Activated naive CD4-positive, alpha-beta T cell treated with anti-CD3 and anti-CD28 coated beads, Interleukin-2, amount 50 U/mL, for 72 hours (primary cell): ENCODE measurements at regions not wholly inside any gene's neighbourhood (a gene's known extent, or its start where the extent isn't known, plus 50 kb on each side); places are given as distances from the start of the nearest gene placed in this dataset.

ENCODE experiments used
- ATAC-seq, 2 donors: fragments of 150-1000 bp; cut with Tn5 transposase; 2 replicates each; pipeline ENCODE4 v1.10.0; 2021; ENCODE audit warnings: mild to moderate bottlenecking in 2 of 2, moderate library complexity in 2 of 2
- DNase-seq, 2 donors: peaks; one replicate each; pipeline ENCODE4 v3.0.0; 2021 to 2022; ENCODE audit warnings: low spot score in 2 of 2
- H3K27ac Mint-ChIP-seq, 2 donors: one replicate each; pipeline ENCODE4 v1.8.0; 2022; ENCODE audit warnings: mild to moderate bottlenecking in 2 of 2, mixed read lengths in 2 of 2
- H3K36me3 Mint-ChIP-seq, 2 donors: one replicate each; pipeline ENCODE4 v1.8.0; 2022; ENCODE audit warnings: mixed read lengths in 2 of 2
- H3K9me3 Mint-ChIP-seq, 2 donors: one replicate each; pipeline ENCODE4 v1.8.0; 2022; ENCODE audit warnings: mixed read lengths in 2 of 2

GRCh38 chr7:118764221-118764620 is 539.7 kb downstream of the ANKRD7 start:
- ATAC-seq (no peak), DNase-seq (no peak)
- Mint-ChIP-seq H3K36me3 (no peaks in the 10 kb centered on the region), H3K27ac (no peak overlapping the region), H3K9me3 (peaks cover 9 to 18% of the 10 kb centered on the region in 2 donors)

GRCh38 chr7:118771672-118772071 is 547.2 kb downstream of the ANKRD7 start:
- H3K9me3 Mint-ChIP-seq, result peaks cover 10 to 13% of the 10 kb centered on the region in 2 donors
- no peaks in the 10 kb centered on the region for H3K36me3 Mint-ChIP-seq
- no peak overlapping the region for H3K27ac Mint-ChIP-seq
- ATAC-seq (no peak), DNase-seq (no peak)

GRCh38 chr7:118777308-118777707 is 552.8 kb downstream of the ANKRD7 start:
- Mint-ChIP-seq H3K27ac (no peak overlapping the region), H3K36me3 (no peaks in the 10 kb centered on the region), H3K9me3 (peaks cover 19 to 20% of the 10 kb centered on the region in 2 donors)
- no peak for ATAC-seq
- no peak for DNase-seq

GRCh38 chr7:118792682-118793081 is 568.2 kb downstream of the ANKRD7 start:
- H3K9me3 Mint-ChIP-seq, result peaks cover 7 to 17% of the 10 kb centered on the region in 2 donors
- DNase-seq, result no peak
- no peaks in the 10 kb centered on the region for H3K36me3 Mint-ChIP-seq
- no peak overlapping the region for H3K27ac Mint-ChIP-seq
- ATAC-seq, result no peak

GRCh38 chr7:118793582-118793981 is 569.1 kb downstream of the ANKRD7 start:
- no peak for DNase-seq
- no peak for ATAC-seq
- no peaks in the 10 kb centered on the region for H3K36me3 Mint-ChIP-seq
- no peak overlapping the region for H3K27ac Mint-ChIP-seq
- peaks cover 7 to 21% of the 10 kb centered on the region in 2 donors for H3K9me3 Mint-ChIP-seq

GRCh38 chr7:118794419-118794818 is 569.9 kb downstream of the ANKRD7 start:
- peaks cover 12 to 26% of the 10 kb centered on the region in 2 donors for H3K9me3 Mint-ChIP-seq
- no peak overlapping the region for H3K27ac Mint-ChIP-seq
- H3K36me3 Mint-ChIP-seq, result no peaks in the 10 kb centered on the region
- ATAC-seq (no peak), DNase-seq (no peak)

GRCh38 chr7:118801366-118801765 is 576.9 kb downstream of the ANKRD7 start:
- H3K9me3 Mint-ChIP-seq, result peaks cover 22 to 25% of the 10 kb centered on the region in 2 donors
- DNase-seq (no peak), ATAC-seq (no peak)
- H3K27ac Mint-ChIP-seq, result no peak overlapping the region
- H3K36me3 Mint-ChIP-seq, result peaks cover 0 to 5% of the 10 kb centered on the region in 2 donors

GRCh38 chr7:118802726-118803125 is 578.2 kb downstream of the ANKRD7 start:
- Mint-ChIP-seq H3K9me3 (peaks cover 19 to 25% of the 10 kb centered on the region in 2 donors), H3K36me3 (peaks cover 0 to 5% of the 10 kb centered on the region in 2 donors), H3K27ac (no peak overlapping the region)
- no peak for ATAC-seq
- DNase-seq, result no peak

GRCh38 chr7:118826246-118826645 is 601.7 kb downstream of the ANKRD7 start:
- Mint-ChIP-seq H3K27ac (no peak overlapping the region), H3K36me3 (no peaks in the 10 kb centered on the region), H3K9me3 (peaks cover 4 to 8% of the 10 kb centered on the region in 2 donors)
- no peak for DNase-seq
- ATAC-seq, result no peak

GRCh38 chr7:118836933-118837332 is 612.4 kb downstream of the ANKRD7 start:
- peak in 1 of 2 donors; percentile 87 for ATAC-seq
- no peak overlapping the region for H3K27ac Mint-ChIP-seq
- peaks cover 7 to 11% of the 10 kb centered on the region in 2 donors for H3K9me3 Mint-ChIP-seq
- H3K36me3 Mint-ChIP-seq, result no peaks in the 10 kb centered on the region
- no peak for DNase-seq

- no peak overlapping the region for H3K27ac Mint-ChIP-seq
- DNase-seq, result no peak
- no peak for ATAC-seq
- peaks cover 4 to 7% of the 10 kb centered on the region in 2 donors for H3K9me3 Mint-ChIP-seq
- no peaks in the 10 kb centered on the region for H3K36me3 Mint-ChIP-seq
Measured at GRCh38 chr7:118839515-118839914, 615.0 kb downstream of the ANKRD7 start.

GRCh38 chr7:118843456-118843855 is 619.0 kb downstream of the ANKRD7 start:
- Mint-ChIP-seq H3K9me3 (peaks cover 4 to 12% of the 10 kb centered on the region in 2 donors), H3K27ac (no peak overlapping the region), H3K36me3 (no peaks in the 10 kb centered on the region)
- DNase-seq (no peak), ATAC-seq (no peak)

GRCh38 chr7:118844748-118845147 is 620.2 kb downstream of the ANKRD7 start:
- peaks cover 4 to 8% of the 10 kb centered on the region in 2 donors for H3K9me3 Mint-ChIP-seq
- ATAC-seq, result no peak
- no peaks in the 10 kb centered on the region for H3K36me3 Mint-ChIP-seq
- no peak for DNase-seq
- H3K27ac Mint-ChIP-seq, result no peak overlapping the region

GRCh38 chr7:118845791-118846190 is 621.3 kb downstream of the ANKRD7 start:
- H3K27ac Mint-ChIP-seq, result no peak overlapping the region
- DNase-seq (no peak), ATAC-seq (no peak)
- peaks cover 0 to 5% of the 10 kb centered on the region in 2 donors for H3K9me3 Mint-ChIP-seq
- no peaks in the 10 kb centered on the region for H3K36me3 Mint-ChIP-seq

GRCh38 chr7:118846977-118847376 is 622.5 kb downstream of the ANKRD7 start:
- ATAC-seq, result no peak
- H3K27ac Mint-ChIP-seq, result no peak overlapping the region
- no peak for DNase-seq
- no peaks in the 10 kb centered on the region for H3K36me3 Mint-ChIP-seq
- H3K9me3 Mint-ChIP-seq, result peaks cover 0 to 5% of the 10 kb centered on the region in 2 donors

- no peak for ATAC-seq
- Mint-ChIP-seq H3K9me3 (peaks cover 4 to 11% of the 10 kb centered on the region in 2 donors), H3K36me3 (peaks cover 0 to 5% of the 10 kb centered on the region in 2 donors), H3K27ac (no peak overlapping the region)
- no peak for DNase-seq
Measured at GRCh38 chr7:118855290-118855689, 630.8 kb downstream of the ANKRD7 start.

GRCh38 chr7:118858651-118859149 is 634.2 kb downstream of the ANKRD7 start:
- peaks cover 4 to 5% of the 10 kb centered on the region in 2 donors for H3K9me3 Mint-ChIP-seq

GRCh38 chr7:118861581-118861980 is 637.1 kb downstream of the ANKRD7 start:
- H3K9me3 Mint-ChIP-seq, result peaks cover 3% of the 10 kb centered on the region in 2 donors
- peaks cover 0 to 3% of the 10 kb centered on the region in 2 donors for H3K36me3 Mint-ChIP-seq
- no peak for DNase-seq
- no peak overlapping the region for H3K27ac Mint-ChIP-seq
- ATAC-seq, result no peak

More at GRCh38 chr7:118858651-118859149, 634.2 kb downstream of the ANKRD7 start:
- no peak overlapping the region for H3K27ac Mint-ChIP-seq
- peaks cover 0 to 5% of the 10 kb centered on the region in 2 donors for H3K36me3 Mint-ChIP-seq
- ATAC-seq (no peak), DNase-seq (no peak)
